22Rv1 (cell line): ENCODE measurements at regions not wholly inside any gene's neighbourhood (a gene's known extent, or its start where the extent isn't known, plus 50 kb on each side); places are given as distances from the start of the nearest gene placed in this dataset.

Experiments used
- H3K27ac ChIP-seq: fragments of 450-650 bp; 2 replicates; pipeline ENCODE4 v1.5.1; 2017
- ZFX ChIP-seq: fragments of 450-650 bp; IDR thresholded peaks from 2 replicates; pipeline ENCODE4 v1.6.1; 2017; ENCODE audit warnings: antibody characterized with exemption, borderline replicate concordance
- TF ChIP-seq, protein P1 (sequence below): fragments of 450-650 bp; IDR thresholded peaks from 2 replicates; pipeline ENCODE4 v1.5.1; 2017; ENCODE audit warnings: mild to moderate bottlenecking

GRCh38 chr16:7200320-7200719 is 132.3 kb upstream of the RBFOX1 start:
- TF ChIP-seq, protein P1, sequence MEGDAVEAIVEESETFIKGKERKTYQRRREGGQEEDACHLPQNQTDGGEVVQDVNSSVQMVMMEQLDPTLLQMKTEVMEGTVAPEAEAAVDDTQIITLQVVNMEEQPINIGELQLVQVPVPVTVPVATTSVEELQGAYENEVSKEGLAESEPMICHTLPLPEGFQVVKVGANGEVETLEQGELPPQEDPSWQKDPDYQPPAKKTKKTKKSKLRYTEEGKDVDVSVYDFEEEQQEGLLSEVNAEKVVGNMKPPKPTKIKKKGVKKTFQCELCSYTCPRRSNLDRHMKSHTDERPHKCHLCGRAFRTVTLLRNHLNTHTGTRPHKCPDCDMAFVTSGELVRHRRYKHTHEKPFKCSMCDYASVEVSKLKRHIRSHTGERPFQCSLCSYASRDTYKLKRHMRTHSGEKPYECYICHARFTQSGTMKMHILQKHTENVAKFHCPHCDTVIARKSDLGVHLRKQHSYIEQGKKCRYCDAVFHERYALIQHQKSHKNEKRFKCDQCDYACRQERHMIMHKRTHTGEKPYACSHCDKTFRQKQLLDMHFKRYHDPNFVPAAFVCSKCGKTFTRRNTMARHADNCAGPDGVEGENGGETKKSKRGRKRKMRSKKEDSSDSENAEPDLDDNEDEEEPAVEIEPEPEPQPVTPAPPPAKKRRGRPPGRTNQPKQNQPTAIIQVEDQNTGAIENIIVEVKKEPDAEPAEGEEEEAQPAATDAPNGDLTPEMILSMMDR, result no peak
- H3K27ac ChIP-seq, result no peak overlapping the region

DNA sequence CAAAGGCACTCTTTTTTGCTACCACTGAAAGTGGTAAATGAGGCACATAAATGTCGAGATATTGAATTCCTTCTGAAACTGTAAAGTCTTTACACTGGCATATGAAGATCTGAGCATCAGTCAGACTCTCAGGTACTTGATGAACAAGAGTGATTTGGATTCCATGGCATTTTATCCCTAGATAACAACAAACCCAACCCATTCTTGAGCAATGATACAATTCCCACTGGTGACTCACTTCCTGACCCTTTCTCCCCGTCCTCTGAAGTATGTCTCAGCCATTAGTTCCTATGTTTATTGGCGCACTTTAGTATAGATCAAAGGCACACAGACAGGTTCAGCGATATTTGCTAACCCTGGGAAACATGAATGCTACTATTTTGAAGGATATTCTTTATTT is 147.0 kb upstream of the RBFOX1 start:
- TF ChIP-seq ZFX, result no peak
- TF ChIP-seq, protein P1, result no peak
- no peak overlapping the region for H3K27ac ChIP-seq

GRCh38 chr16:7185165-7185564 is 147.5 kb upstream of the RBFOX1 start:
- H3K27ac ChIP-seq, result no peak overlapping the region
- no peak for TF ChIP-seq ZFX
- TF ChIP-seq, protein P1, result no peak

DNA sequence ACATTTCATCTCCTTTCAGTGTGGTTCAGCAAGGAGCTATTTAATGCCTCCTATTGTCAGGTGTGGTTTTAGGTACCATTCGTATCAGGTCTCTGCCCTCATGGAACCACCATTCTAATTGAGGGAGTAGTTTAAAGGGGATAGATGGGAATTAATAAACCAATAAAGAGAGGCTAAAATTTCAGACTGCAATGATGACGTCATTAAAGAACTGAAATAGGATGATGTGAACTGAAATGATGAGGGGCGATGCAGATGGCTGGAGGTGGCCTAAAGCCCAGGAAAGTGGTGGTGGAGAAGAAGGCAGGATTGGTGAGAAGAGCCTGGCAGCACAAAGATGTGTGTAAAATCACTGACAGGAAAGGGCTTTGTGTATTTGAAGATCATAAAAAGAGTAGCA is 148.9 kb upstream of the RBFOX1 start:
- TF ChIP-seq, protein P1, result no peak
- no peak for TF ChIP-seq ZFX
- H3K27ac ChIP-seq, result no peak overlapping the region

GRCh38 chr16:7182510-7183109 is 150.0 kb upstream of the RBFOX1 start:
- TF ChIP-seq ZFX, result no peak
- TF ChIP-seq, protein P1, result no peak
- no peak overlapping the region for H3K27ac ChIP-seq

DNA sequence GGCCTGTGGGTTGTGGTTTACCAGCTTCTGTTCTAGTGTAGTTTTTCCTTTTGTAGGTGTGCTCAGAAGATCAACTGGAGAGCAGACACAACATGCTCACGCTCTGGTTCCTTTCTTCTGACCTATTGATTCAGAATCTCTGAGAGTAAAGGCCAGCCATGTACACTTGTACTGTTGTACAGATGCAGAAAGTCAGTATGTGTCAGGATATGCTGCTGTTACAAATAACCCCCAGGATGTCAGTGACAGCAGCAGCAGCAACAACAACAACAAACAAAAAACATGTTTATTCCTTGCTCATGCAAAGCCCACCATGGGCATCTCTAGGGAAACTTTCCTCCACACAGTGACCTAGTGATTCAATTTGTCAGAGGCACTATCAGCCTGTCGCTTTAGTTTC is 154.8 kb upstream of the RBFOX1 start:
- TF ChIP-seq, protein P1, result no peak
- no peak for TF ChIP-seq ZFX
- no peak overlapping the region for H3K27ac ChIP-seq

DNA sequence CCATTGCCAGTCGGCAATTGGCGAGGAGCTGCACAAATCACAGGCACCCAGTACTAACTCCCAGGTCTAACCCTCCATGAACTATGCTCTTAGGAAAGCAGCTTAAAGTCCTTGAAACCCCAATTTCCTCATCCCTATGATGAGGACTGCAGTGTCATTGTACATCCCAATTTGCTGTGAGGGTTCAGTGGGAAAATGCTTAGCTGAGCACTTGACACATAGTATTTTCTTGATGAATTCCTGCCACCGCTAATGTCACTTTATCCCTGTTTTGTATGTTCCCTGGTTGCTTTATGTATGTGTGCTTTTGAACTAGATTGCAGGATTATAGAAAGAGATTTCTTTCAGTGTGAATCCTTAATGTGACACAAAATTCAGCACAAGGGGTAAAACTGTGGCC is 161.5 kb upstream of the RBFOX1 start:
- TF ChIP-seq ZFX, result no peak
- TF ChIP-seq, protein P1, result no peak
- no peak overlapping the region for H3K27ac ChIP-seq
